GM19438 (cell line): ENCODE measurements at regions not wholly inside any gene's neighbourhood (a gene's known extent, or its start where the extent isn't known, plus 50 kb on each side); places are given as distances from the start of the nearest gene placed in this dataset.
"Not testable (repeated sequence)": the region's sequence is repeated elsewhere in the genome, so short reads cannot be mapped to it uniquely, and the experiment has no call there.

Experiments
- ATAC-seq: cut with Tn5 transposase; IDR thresholded peaks from one replicate; pipeline ENCODE4 v1.9.1; 2021; ENCODE audit warnings: low read depth; ENCODE audit not compliant: unreplicated experiment

DNA sequence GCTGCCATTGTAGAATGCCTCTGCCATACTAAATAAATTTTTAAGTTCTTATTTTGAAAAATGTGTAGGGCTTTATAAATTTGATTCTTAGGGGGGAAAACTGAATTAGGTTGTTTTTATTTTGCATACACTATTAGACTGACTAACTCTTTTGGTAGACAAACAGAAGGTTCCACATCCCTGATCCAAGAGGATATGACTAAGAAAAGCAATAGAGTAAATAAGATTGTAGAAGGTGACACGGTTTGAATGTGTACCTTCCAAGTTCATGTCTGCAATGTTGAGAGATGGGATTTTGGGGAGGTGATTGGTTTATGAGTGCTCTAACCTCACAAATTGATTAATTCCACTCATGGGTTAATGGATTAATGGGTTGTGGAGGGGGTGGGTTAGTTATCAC is 127.9 kb downstream of the GLUL start:
- ATAC-seq = no peak

DNA sequence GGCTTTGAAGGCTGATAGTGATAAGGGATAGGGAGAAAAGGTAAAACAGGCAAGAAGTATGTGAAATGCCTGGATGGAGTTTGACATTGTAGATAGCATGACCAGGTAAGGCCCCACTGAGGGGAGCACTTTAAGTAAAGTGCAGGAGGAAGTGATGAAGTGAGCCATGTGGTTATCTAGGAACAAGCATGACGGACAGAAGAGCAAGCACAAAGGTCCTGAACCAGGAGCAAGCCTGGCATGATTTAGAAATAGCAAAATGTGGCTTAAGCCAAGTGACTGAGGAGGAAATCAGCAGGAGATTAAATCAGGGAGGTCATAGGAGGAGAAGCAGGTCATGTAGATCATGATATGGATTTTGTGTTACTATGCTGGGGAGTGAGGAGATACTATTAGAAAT is 129.2 kb downstream of the GLUL start:
- no peak for ATAC-seq

DNA sequence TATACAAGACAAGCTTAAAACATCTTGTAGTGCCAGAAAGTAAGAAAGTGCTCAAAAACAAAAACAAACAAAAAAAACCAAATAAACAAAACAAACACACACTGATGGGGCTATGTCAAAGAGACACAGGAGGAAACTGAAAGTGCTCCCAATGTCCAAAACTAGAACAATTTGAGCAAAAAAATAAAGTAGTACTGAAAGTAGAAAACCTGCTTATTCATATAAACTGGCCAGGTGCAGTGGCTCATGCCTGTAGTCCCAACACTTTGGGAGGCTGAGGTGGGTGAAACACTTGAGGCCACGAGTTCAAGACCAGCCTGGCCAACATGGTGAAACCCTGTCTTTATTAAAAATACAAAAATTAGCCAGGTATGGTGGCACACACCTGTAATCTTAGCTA is 129.9 kb downstream of the GLUL start:
- ATAC-seq = no peak

DNA sequence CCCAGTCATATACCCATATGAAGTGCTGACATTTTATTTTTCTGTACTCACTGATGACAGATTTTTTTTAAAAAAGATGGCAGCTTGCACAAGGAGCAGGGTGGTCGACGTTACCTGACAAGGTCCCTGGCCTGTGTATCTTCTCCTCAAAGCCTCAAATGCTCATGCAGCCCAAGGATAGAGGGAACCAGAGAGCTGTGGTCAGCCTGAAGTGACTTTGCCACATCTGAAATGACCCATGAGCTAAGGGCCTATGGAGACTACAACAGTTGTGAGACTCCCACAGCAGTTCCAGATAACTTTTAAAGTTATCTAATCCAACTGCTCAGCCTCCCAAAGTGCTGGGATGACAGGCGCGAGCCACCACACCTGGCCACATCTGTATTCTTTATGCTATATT is 131.1 kb downstream of the GLUL start:
- no peak for ATAC-seq

DNA sequence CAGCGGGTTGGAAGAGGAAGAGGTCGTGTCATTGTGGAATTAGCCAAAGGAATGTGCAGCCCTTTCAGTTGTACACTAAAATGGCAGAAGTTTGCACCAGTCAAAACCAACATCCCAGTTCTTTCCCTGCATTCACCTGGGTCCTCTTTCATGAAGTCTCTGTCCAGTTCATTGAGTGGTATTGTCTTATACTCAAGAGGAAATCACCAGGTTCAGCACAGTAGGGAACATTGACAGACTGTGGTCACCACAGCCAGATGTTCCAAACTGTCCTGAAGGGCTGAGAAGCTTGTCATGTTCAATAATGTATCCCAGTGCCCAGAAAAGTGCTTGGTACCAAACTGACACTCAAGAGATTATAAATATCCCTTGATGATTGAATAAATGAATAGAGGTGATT is 131.6 kb downstream of the GLUL start:
- no peak for ATAC-seq

DNA sequence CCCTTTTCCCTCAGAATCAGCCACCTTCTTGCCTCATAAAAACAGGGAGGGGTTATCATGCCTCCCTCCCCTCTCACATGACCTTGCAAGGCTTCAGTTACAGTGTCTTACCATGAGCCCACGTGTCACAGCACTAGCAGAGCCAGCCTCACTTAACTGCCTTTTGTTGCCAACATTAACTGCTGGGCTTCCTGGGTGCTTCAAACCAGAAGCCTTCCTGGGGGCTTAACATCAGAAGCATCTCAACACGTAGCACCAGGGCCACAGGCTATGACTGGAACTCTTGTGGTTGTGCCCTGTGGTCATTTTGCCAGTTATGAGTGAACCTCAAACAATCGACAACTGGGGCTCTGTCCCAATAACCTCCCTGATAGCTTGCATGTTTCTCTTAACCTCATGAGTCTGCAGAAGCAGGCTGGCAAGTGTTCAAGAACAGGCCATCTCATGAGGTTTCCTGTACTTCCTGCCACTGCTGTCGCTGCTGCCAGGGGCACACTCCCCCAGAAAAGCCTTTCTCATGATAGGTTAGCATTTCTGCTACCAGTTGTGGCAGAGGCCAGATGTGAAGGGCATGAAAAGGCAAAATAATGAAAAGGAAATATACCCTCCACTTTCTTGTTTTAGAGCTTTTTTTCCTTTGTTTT is 132.2 kb downstream of the GLUL start:
- peak; percentile 71 for ATAC-seq

DNA sequence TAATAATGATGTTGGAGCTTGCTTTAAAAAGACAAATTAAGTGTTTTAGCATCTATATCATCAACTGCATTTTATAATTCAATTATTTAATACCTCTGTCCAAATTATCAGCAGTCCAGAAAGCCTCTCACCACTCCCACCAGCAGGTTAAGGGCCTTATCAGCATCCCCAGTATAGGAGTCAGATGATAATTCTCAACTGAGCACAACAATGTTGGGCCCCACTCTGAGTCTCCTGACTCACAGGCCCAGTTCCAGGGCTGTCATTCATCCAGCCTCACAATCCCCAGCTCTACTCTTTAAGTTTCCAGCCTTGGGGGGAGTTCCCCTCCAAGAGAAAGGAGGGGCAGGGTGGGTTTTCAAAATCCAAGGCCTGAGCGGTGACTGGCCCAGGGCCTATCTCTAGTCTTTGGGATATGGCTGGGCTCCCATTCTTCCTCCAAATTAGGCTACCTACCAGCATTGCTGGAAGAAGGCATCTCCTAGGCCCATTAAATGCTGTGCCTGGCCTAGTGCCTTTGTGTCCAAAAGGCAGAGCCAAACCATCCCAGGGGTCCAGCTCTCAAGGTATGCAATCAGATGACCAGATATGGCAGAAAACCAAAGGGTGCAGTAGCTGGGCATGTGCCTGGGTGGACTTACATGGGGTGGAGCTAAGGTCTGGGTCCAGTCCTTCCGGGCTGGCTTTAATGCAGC is 134.1 kb downstream of the GLUL start:
- no peak for ATAC-seq

DNA sequence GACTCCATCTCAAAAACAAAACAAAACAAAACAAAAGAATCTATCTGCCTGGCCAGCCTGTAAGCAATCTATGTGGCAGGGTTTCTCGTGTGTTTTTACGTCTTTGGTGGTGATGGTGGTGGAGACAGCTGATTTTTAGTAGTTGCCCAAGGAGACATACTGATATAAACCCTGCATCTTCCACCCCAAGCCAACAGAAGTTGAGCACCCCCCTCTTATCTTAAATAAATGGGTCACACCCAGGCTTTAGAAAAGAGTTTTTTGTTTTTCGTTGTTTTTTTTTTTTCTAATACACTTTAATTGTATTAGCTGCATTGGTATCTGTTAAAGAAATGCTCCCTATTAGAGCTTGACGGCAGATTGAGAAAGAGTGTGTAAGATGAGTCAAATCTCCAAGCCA is 134.7 kb downstream of the GLUL start:
- no peak for ATAC-seq

DNA sequence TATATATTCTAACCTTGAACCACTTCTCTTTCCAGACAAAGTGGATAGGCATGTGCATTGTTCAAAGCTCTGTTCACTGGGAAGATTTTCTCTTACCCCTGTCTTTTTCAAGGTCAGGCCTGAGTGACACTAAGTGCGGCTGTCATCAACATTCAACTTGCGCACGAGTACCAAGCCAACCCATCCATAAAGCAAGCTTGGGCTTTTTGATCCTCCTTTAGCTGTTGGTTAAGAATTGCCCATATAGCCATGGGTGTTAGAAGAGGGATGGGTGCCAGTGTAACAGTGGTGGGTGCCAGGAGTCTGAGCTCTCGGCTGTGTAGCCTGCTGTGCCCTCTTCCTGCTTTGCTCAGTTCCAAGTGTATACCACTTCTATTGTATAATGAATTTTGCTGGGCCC is 136.1 kb downstream of the GLUL start:
- no peak for ATAC-seq

DNA sequence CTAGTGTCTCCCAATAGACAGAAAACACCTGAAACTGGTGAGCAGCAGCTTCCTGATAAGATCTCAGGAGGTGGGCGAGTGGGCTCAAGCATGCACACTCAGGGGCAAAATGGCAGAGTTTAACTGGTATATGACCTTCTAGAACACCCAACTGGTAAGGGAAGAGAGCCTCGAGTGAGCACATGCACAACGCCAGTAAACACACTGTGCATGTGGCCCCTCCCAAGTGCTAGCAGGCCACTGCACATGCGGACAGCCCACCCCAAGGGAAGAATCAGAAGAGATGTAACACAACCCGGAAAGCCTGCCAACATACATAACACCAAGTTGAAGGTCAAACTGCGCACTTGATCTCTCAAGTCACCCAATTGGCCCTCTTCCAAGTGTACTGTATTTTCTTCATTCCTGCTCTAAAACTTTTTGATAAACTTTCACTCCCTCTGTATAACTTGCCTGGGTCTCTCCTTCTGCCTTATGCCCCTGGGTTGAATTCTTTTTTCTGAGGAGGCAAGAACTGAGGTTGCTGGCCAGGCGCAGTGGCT is 138.2 kb downstream of the GLUL start:
- ATAC-seq = no peak

DNA sequence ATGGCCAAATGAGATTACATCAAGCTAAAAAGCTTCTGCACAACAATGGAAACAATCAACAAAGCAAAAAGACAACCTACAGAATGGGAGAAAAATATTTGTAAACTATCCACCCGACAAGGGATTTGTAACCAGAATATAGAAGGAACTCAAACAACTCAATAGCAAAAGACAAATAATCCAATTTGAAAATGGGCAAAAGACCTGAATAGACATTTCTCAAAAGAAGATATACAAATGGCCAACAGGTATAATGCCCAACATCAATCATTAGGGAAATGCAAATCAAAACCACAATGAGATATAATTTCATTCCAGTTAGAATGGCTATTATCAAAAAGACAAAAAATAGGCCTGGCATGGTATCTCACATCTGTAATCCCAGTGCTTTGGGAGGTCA is 140.0 kb downstream of the GLUL start:
- ATAC-seq = no peak

DNA sequence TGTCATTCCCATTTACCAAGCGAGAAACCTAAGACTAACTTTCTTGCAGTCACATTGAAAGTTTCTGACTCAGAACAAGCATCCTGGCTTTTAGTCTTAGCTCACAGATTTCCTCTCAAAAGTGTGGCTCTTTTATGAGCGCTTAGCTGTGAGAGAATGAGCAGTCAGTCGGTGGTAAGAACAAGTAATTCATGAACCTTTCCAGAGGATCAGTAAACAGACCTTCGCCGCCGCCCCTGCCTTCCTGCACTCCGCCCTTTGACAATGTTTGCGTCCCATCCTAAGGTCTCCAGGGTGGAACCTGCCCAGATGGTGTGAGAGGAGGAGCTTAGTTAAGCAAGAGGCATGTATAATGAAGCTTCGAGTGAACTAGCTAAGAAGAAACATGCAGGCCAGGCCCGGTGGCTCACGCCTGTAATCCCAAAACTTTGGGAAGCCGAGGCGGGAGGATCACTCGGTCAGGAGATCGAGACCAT is 142.4 kb downstream of the GLUL start:
- peak; percentile 79 for ATAC-seq

DNA sequence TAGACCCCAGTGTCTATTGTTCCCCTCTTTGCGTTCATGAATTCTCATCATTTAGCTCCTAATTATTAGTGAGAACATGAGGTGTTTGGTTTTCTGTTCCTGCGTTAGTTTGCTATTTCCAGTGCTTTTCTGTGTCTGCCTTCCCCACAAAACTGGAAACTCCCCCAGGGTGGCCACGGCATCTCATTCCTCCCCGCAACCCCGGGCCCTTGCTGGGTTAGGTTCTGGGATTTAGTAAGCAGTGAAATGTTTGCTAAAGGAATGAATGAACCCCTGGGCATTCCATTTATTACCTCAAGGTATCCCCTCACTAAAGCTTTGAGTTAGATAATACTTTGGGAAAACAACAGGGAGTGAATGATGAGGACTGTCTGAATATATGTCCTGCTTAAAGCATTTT is 142.9 kb downstream of the GLUL start:
- peak; percentile 31 for ATAC-seq

DNA sequence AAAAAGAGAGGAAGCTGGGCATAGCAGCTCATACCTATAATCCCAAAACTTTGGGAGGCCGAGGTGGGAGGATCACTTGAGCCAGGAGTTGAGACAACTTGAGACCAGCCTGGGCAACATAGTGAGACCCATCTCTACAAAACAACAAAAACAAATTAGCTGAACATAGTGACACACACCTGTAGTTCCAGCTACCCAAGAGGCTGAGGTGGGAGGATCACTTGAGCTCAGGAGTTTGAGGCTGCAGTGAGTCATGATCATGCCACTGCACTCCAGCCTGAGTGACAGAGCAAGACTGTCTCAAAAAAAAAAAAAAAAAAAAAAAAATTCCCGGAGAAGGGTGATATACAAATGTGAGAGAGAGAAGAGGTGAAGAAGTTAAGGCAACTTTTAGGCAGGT is 143.8 kb downstream of the GLUL start:
- not testable (repeated sequence) for ATAC-seq

DNA sequence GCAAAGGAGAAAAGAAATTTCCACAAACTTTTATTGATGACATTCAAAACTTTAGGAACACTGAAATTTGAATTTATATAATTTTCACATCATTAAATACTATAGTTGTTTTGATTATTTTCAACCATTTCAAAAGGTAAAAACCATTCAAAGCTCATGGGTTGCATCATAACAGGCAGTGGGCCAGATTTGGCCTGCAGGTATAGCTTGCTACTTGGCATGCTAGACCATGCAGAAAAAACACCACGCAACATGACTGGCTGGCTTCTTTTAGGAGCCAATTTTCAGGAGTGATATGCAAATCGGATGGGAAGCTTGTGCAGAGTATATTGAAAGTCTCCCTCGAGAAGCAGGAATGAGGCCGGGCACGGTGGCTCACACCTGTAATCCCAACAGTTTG is 144.8 kb downstream of the GLUL start:
- no peak for ATAC-seq

DNA sequence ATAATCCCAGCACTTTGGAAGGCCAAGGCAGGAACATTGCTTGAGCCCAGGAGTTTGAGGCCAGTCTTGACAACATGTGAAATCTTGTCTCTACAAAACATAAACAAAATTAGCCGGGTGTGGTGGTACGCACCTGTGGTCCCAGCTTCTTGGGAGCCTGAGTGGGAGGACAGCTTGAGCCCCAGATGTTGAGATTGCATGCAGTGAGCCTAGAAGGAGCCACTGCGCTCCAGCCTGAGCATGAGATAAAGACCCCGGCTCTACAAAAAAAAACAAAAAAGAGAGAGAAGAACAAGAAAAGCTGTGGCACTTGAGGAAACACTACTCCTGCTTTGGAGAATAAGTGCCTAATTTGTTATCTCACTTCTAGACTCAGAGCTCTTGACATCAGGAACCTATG is 146.6 kb downstream of the GLUL start:
- ATAC-seq = no peak

DNA sequence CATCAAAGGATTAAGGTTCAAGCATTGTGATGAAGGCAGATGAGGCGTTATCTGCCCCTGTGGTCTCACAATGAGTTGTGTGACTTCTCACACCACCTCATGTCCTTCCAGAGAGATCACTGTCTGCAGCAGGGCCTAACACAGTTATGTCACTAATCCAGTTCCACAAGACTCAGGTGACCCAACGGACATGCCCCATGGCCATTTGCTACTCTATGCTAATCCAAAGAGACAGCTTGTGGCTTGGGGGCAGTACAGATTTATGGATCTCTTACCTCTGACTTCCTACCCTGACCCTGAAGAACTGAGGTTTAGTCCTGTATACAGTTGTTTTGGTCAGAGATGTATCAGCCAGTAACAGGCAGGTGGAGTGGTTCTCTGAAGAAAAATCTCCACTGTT is 147.1 kb downstream of the GLUL start:
- no peak for ATAC-seq

DNA sequence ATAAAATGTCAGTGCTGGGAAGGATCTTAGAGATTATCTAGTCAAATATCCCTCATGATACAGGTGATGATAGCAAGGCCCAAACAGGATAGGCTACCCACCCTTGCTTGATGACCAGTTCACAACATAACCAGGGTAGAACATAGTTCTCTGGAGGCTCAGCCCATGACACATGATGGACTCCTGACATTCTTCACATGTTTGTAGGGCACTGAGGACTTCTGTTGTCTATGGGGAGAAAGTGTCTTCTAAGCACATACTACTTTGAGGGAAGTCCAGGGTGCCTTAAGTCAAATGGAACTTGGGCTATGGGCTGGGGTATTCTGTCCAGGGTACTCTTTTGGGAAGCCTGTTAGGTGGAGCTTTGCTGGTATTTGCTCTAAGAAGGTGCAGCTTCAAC is 148.9 kb downstream of the GLUL start:
- ATAC-seq = no peak

DNA sequence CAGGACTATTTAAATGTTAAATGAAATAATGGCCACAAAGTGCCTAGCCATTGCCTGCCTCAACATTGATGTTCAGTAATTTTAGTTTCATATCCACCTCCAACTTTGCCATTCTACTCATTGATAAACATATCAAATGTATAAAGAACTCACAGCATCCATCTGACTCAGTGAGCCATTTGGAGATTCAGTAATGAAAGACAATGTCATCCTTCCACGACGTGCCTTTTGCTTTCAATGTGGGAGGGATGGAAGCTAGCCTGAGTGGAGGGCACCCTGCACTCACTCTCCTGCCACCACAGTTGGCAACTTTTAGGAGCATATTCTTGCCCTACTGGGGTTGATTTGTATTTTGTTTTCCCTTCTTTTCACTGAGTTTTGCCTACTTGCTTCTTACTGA is 151.5 kb downstream of the GLUL start:
- ATAC-seq = no peak

DNA sequence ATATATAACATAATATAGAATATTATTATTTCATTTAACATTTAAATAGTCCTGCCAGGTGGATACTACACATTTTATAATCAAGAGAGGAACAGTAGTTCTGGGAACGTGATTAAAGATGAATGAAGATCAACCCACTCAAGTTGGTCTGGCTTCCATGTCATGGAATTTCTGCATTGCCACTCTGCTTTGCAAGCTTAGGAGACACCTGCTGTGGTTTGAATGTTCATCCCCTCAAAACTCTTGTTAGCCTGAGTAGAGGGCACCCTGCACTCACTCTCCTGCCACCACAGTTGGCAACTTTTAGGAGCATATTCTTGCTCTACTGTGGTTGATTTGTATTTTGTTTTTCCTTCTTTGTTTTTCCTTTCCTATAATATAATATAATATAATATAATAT is 153.2 kb downstream of the GLUL start:
- no peak for ATAC-seq

DNA sequence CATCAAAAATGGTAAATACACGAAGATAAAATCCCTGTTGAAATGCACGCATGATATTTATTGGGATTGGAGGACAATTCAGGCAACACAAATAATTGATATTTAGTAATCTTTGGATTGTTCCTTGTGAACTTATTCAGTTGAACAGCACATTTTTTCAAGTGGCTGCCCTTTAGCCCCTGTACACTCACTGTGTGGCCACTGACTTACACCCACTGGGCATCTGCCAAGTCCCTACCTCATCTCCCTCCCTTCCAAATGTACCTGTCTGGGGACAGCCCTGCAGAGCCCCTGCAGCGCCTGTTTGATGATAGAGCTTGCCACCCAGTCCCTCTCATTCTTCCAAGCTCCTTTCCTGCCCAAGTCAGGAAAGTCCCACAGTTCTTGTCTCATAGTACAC is 154.3 kb downstream of the GLUL start:
- no peak for ATAC-seq

DNA sequence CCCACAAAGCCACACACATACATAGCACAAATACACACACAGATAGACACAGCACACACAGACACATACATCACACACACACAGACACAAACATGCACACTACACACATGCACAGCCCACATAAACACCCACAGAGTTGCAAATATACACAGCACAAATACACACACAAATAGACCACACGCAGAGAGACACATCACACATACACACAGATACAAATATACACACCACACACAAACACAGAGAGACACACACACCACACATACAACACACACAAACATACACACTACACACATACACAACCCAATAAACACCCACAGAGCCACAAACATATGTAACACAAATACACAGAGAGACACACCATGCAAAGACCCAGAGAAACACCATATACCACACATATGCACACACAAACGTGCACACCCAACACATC is 154.9 kb downstream of the GLUL start:
- ATAC-seq = no peak
